Stimulated activated CD4-positive, alpha-beta T cell treated with anti-CD3 and anti-CD28 coated beads, Interleukin-2, amount 100 ng/mL, for 48 hours (primary cell): ENCODE measurements at regions not wholly inside any gene's neighbourhood (a gene's known extent, or its start where the extent isn't known, plus 50 kb on each side); places are given as distances from the start of the nearest gene placed in this dataset.
"Not testable (repeated sequence)": the region's sequence is repeated elsewhere in the genome, so short reads cannot be mapped to it uniquely, and the experiment has no call there.

Experiments
- DNase-seq, 2 donors: peaks; one replicate each; pipeline ENCODE4 v3.0.0-alpha.2; 2020

GRCh38 chr12:65742018-65743010, 82.0 kb upstream of the HMGA2 start:
- peak in 1 of 2 donors; percentile 6 for DNase-seq

- DNase-seq, result not testable (repeated sequence)
Observed at GRCh38 chr12:65744236-65744840, 79.9 kb upstream of the HMGA2 start.

GRCh38 chr12:65747338-65747737, 76.9 kb upstream of the HMGA2 start:
- no peak for DNase-seq

GRCh38 chr12:65748332-65748731, 76.0 kb upstream of the HMGA2 start:
- DNase-seq, result no peak

- DNase-seq, result no peak
Observed at GRCh38 chr12:65754290-65754689, 70.0 kb upstream of the HMGA2 start.

GRCh38 chr12:65754744-65755595, 69.3 kb upstream of the HMGA2 start:
- DNase-seq, result no peak

- no peak for DNase-seq
Observed at GRCh38 chr12:65755596-65755978, 68.7 kb upstream of the HMGA2 start.

- no peak for DNase-seq
Observed at GRCh38 chr12:65756267-65756666, 68.0 kb upstream of the HMGA2 start.

- peak in 1 of 2 donors; percentile 3 for DNase-seq
Observed at GRCh38 chr12:65756956-65757511, 67.2 kb upstream of the HMGA2 start.

- DNase-seq, result no peak
Observed at GRCh38 chr12:65758401-65758800, 65.9 kb upstream of the HMGA2 start.

GRCh38 chr12:65759735-65760134, 64.5 kb upstream of the HMGA2 start:
- no peak for DNase-seq

- no peak for DNase-seq
Observed at GRCh38 chr12:65761301-65761700, 63.0 kb upstream of the HMGA2 start.

- DNase-seq, result no peak
Observed at GRCh38 chr12:65764325-65764724, 60.0 kb upstream of the HMGA2 start.

GRCh38 chr12:65765436-65765813, 58.9 kb upstream of the HMGA2 start:
- DNase-seq, result no peak

- no peak for DNase-seq
Observed at GRCh38 chr12:65769880-65770279, 54.4 kb upstream of the HMGA2 start.
